Muscle of leg (tissue), 3 donors: ENCODE measurements at regions not wholly inside any gene's neighbourhood (a gene's known extent, or its start where the extent isn't known, plus 50 kb on each side); places are given as distances from the start of the nearest gene placed in this dataset.

Experiments used
- DNase-seq: peaks from one replicate; pipeline ENCODE4 v3.0.0; 2013
- H3K27ac ChIP-seq: one replicate; pipeline ENCODE4 v1.5.1; 2013; ENCODE audit warnings: mild to moderate bottlenecking, low read length, control low read depth
- H3K27me3 ChIP-seq: one replicate; pipeline ENCODE4 v1.6.1; 2013; ENCODE audit warnings: low read length; ENCODE audit not compliant: control insufficient read depth, insufficient read depth
- H3K36me3 ChIP-seq: one replicate; pipeline ENCODE4 v1.6.1; 2013; ENCODE audit warnings: low read length; ENCODE audit not compliant: control insufficient read depth, insufficient read depth
- H3K4me1 ChIP-seq: one replicate; pipeline ENCODE4 v1.6.1; 2013; ENCODE audit warnings: low read length; ENCODE audit not compliant: control insufficient read depth, insufficient read depth
- H3K4me3 ChIP-seq: one replicate; pipeline ENCODE4 v1.5.1; 2013; ENCODE audit warnings: low read length, control low read depth
- H3K9me3 ChIP-seq: replicated peaks from 2 replicates; pipeline ENCODE4 v1.6.1; 2013; ENCODE audit warnings: low read depth, low read length; ENCODE audit not compliant: control insufficient read depth
- WGBS: methylation state at CpG from one replicate; pipeline ENCODE4 v1.1.5; 2013; ENCODE audit warnings: missing lambda C conversion rate; ENCODE audit not compliant: insufficient coverage; 5-methylcytosine and 5-hydroxymethylcytosine counted together

DNA sequence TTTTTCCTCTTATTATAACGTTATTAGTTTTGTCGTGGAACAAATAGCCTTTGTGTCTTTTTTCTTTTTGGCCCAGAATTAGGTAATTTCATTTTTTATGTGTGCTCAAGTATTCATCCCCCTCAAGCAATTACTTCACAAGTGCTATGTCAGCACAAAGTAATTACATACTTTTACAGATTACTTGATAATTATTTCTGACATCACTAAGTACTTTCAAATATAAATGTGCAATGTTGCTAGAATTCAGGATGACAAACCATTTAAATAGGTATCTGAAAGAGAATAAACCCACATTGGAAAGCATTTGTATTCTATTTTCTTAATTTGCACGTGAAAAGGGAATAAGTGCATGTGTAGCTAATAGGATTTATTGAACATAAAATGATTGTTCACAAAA lies 238.2 kb downstream of the CDH7 start:
- H3K9me3 ChIP-seq: no peaks in the 10 kb centered on the region

DNA sequence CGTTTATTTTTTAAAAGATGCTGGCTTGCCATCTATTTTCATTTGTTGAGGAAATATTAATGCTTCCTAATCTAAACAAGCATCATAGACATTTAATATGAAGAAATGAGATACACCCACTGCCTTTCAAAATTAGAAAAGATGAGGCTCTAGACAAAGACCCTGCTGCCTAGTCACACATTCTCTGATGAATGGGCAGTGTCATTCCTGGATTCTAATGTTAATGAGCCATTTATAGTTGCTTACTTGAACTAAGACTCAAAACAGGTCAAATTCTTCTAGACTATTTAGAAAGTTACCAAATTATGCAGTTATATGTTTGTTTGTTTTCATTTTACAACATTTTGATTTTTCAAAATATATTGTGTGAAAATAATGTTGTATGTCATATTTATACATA lies 237.6 kb downstream of the CDH7 start:
- DNase-seq: no peak
- no CpG with 5 or more reads among the region's 1 CpG for WGBS
- H3K4me3 ChIP-seq: no peak overlapping the region
- H3K27ac ChIP-seq: no peak overlapping the region
- H3K9me3 ChIP-seq: no peaks in the 10 kb centered on the region
- H3K36me3 ChIP-seq: no peaks in the 10 kb centered on the region
- H3K27me3 ChIP-seq: no peaks in the 10 kb centered on the region
- H3K4me1 ChIP-seq: no peaks in the 10 kb centered on the region

More for the DNA sequence above, 238.2 kb downstream of the CDH7 start:
- WGBS: no CpG with 5 or more reads among the region's 3 CpGs
- H3K4me1 ChIP-seq: no peaks in the 10 kb centered on the region
- no peak for DNase-seq
- no peak overlapping the region for H3K27ac ChIP-seq
- H3K4me3 ChIP-seq: no peak overlapping the region
- H3K27me3 ChIP-seq: no peaks in the 10 kb centered on the region
- no peaks in the 10 kb centered on the region for H3K36me3 ChIP-seq

DNA sequence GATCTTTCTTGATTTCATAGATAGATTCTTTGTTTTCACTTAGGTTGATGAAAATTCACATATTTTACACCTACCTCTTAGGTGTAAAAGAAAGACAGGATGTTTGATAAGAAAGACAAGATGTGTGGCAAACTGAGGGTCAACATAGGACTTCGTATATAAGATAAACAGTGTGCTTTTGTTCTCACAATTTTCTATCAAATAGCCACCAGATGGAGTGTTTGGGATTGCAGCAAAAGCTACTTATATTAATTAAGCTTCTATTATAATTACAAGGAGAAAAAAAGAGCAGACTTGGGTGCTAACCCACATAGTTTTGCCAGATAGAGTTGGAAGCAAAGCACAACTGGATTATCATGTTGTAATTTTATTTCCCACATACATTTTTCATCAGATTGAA lies 232.9 kb downstream of the CDH7 start:
- H3K9me3 ChIP-seq: no peaks in the 10 kb centered on the region
- no peaks in the 10 kb centered on the region for H3K4me1 ChIP-seq
- H3K4me3 ChIP-seq: no peak overlapping the region
- no peak overlapping the region for H3K27ac ChIP-seq
- H3K27me3 ChIP-seq: no peaks in the 10 kb centered on the region
- no peaks in the 10 kb centered on the region for H3K36me3 ChIP-seq
- no peak for DNase-seq
- no CpG with 5 or more reads among the region's 1 CpG for WGBS

DNA sequence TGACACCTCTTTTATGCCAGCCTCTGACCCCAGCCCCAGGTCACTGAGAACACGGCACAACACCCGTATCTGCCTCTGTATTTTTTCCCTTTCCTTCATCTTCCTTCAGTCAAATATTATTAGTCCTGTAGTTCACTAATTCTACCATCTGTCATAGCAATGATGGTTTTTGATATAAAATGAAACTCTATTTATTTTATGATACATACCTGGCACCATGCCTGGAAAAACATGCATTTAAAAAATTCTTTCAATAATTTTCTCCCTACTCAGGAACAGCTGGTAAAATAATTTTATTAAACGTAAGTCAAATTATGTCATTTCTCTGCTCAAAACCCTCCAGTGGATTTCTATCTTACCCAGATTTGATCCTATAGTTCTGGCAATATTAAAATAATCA lies 224.7 kb downstream of the CDH7 start:
- no peaks in the 10 kb centered on the region for H3K27me3 ChIP-seq
- H3K36me3 ChIP-seq: no peaks in the 10 kb centered on the region
- DNase-seq: peak; percentile 60
- H3K27ac ChIP-seq: no peak overlapping the region
- no peaks in the 10 kb centered on the region for H3K9me3 ChIP-seq
- H3K4me3 ChIP-seq: no peak overlapping the region
- no peaks in the 10 kb centered on the region for H3K4me1 ChIP-seq
- WGBS: no CpG with 5 or more reads among the region's 3 CpGs

DNA sequence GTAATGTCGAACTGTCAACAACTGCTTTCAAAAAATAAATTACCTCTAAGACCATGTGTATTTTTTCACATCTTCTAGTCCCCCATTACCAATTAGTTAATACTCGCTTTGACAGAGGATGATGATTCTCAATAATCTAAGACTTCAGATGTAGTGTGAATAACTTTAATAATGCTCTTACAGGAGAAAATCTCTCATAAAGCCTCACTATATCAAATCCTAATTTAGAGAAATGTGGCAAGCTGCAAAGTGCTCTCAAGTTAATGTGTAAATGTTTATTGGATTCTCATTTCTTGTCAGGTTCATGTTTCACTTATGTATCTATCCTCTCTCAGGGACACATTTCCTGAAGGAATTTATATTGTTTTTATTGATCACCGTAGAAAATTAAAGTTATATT lies 223.9 kb downstream of the CDH7 start:
- Histone ChIP-seq H3K9me3 (no peaks in the 10 kb centered on the region), H3K36me3 (no peaks in the 10 kb centered on the region), H3K4me3 (no peak overlapping the region), H3K27ac (no peak overlapping the region), H3K27me3 (no peaks in the 10 kb centered on the region), H3K4me1 (no peaks in the 10 kb centered on the region)
- DNase-seq: no peak
- no CpG with 5 or more reads among the region's 3 CpGs for WGBS

DNA sequence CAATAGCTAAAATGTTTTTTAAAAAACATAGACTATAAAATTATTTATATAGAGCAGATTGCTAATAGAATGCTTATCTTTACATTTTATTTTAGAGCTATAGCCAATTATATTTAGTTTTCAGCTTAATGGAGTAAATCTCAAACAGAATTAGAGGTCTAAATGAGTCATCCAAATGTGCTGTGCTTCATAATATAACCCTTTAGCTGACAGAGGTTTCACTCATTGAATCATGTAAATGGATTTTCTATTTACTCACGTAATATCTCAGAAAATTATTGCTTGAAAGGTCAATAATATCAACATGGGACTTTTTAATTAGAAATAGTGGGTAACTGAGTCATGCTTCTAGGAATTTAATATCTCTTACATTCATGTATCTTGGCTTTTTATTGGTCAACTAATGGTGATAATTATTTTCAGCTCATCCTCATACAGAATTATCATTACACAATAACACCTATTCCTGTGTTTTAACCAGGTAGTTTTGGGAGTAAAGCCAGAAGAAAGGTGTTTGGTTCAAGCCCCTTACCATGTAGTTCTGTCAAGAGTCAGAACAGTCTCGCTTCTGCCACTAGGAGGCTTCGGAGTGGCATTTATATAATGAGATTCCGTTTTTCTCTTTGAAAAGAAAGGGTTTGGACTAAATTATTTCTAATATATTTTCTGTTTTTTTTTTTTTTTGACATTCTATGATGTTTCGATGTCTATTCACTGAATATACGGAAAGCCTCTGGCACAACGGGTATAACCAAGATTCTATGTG lies 217.6 kb downstream of the CDH7 start:
- WGBS: 80% methylated on average over 1 of the region's 7 CpGs
- no peaks in the 10 kb centered on the region for H3K9me3 ChIP-seq
- H3K4me1 ChIP-seq: no peaks in the 10 kb centered on the region
- H3K36me3 ChIP-seq: no peaks in the 10 kb centered on the region
- no peak overlapping the region for H3K4me3 ChIP-seq
- no peak overlapping the region for H3K27ac ChIP-seq
- no peak for DNase-seq
- H3K27me3 ChIP-seq: no peaks in the 10 kb centered on the region

DNA sequence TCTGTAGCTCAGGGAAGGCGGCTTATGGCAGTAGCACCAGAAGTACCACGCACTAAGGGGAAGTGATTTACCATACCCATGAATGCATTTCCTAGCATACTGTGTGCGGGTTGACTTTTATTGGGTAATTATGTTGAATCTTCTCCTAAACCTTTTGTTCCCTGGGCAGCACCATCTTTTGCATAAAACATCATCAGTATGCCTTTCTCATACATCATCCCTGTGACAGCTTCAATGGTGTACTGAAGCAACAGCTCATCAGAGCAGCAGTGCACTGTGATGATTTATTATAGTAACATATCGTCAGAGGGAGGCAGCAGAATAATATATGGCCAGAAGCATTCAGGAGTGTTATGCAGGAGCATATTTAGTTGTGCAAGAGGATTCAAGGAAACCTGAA lies 204.9 kb downstream of the CDH7 start:
- WGBS: no CpG with 5 or more reads among the region's 4 CpGs
- no peaks in the 10 kb centered on the region for H3K36me3 ChIP-seq
- H3K4me3 ChIP-seq: no peak overlapping the region
- DNase-seq: no peak
- no peak overlapping the region for H3K27ac ChIP-seq
- no peaks in the 10 kb centered on the region for H3K9me3 ChIP-seq
- H3K4me1 ChIP-seq: no peaks in the 10 kb centered on the region
- H3K27me3 ChIP-seq: no peaks in the 10 kb centered on the region

DNA sequence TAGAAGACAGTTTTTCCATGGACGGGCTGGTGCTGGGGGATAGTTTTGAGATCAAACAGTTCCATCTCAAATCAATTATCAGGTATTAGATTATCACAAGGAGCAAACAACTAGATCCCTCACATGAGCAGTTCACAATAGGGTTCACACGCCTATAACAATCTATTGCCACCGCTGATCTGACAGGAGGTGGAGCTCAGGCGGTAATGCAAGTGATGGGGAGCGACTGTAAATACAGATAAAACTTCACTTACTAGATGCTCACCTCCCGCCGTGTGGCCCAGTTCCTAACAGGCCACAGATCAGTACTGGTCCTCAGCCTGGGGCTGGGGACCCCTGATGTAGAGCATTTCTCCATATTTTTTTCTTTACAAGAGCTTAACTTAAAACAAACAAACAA lies 203.6 kb downstream of the CDH7 start:
- no peaks in the 10 kb centered on the region for H3K36me3 ChIP-seq
- H3K4me3 ChIP-seq: no peak overlapping the region
- H3K27me3 ChIP-seq: no peaks in the 10 kb centered on the region
- no peak for DNase-seq
- no peak overlapping the region for H3K27ac ChIP-seq
- H3K4me1 ChIP-seq: no peaks in the 10 kb centered on the region
- 100% methylated on average over 2 of the region's 7 CpGs for WGBS
- no peaks in the 10 kb centered on the region for H3K9me3 ChIP-seq

DNA sequence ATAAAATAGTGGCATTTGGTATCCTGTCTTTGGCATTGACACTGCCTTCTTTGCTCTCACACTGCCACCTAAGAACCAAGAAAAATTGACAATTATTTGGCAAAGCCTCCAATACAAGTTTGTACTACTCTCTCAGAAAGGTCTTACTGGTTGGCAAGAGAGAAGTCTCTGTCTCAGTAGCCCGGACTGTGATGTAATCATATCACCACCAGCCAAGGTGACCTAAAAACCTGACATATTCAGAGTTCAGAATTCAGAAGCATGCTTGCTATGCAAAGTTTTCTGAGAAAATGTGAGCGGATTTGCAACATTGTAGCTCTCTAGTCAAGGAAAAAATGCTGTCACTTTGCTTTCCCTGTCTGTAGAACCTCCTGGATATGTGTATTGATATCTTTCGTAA lies 196.0 kb downstream of the CDH7 start:
- Histone ChIP-seq H3K9me3 (no peaks in the 10 kb centered on the region), H3K36me3 (no peaks in the 10 kb centered on the region), H3K27ac (no peak overlapping the region), H3K27me3 (no peaks in the 10 kb centered on the region), H3K4me1 (no peaks in the 10 kb centered on the region), H3K4me3 (no peak overlapping the region)
- DNase-seq: no peak
- 80% methylated on average over 1 of the region's 3 CpGs for WGBS

DNA sequence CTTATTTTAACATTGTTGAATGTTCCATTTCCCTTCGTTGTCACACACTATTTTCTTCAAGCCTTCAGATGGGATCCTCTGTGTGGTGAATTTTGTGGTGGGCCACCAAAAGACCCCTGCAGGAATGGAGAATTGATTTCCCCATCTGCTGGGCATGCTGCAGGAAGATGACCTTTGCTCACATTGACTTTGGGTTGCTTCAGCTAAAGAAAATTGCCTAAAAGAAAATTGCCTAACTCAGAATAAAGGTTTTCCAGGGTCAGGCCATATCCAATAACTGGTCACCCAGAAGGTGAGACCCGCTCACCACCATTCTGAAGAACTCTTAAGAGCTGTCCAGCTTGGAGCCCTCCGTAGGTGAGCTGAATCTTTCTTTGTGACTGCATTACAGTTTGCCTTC lies 192.5 kb downstream of the CDH7 start:
- H3K27me3 ChIP-seq: no peaks in the 10 kb centered on the region
- H3K9me3 ChIP-seq: no peaks in the 10 kb centered on the region
- H3K36me3 ChIP-seq: no peaks in the 10 kb centered on the region
- H3K4me3 ChIP-seq: no peak overlapping the region
- WGBS: 92% methylated on average over 2 of the region's 3 CpGs
- no peak for DNase-seq
- H3K4me1 ChIP-seq: no peaks in the 10 kb centered on the region
- no peak overlapping the region for H3K27ac ChIP-seq

DNA sequence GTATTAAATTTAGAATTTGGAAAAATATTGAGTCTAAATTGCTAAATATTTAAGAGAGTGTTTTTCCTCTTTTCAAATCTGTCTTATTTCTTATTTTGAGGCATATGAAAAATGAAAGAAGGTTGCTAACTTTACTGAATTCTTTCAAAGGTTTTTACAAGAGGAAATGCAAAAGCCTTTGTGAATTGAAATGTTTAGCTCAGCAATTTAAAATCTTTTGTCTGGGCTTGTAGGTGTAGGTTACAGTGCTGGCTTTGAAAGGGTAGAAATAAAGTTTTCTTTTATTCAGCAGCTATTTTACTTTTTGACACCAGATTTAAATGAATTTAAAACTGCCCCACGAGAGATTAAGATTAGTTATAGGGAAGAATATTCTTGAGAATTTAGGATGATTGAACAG lies 192.0 kb downstream of the CDH7 start:
- Histone ChIP-seq H3K27ac (no peak overlapping the region), H3K4me3 (no peak overlapping the region), H3K4me1 (no peaks in the 10 kb centered on the region), H3K27me3 (no peaks in the 10 kb centered on the region), H3K36me3 (no peaks in the 10 kb centered on the region), H3K9me3 (no peaks in the 10 kb centered on the region)
- WGBS: no CpG with 5 or more reads among the region's 1 CpG
- no peak for DNase-seq
